Chondrocyte (in vitro differentiated cells): ENCODE measurements at regions not wholly inside any gene's neighbourhood (a gene's known extent, or its start where the extent isn't known, plus 50 kb on each side); places are given as distances from the start of the nearest gene placed in this dataset.

Source experiments
- DNase-seq: peaks from one replicate; pipeline ENCODE4 v3.0.0; 2021; ENCODE audit warnings: mixed read lengths, low spot score
- H3K27ac Mint-ChIP-seq: one replicate; pipeline ENCODE4 v1.8.0; 2021; ENCODE audit warnings: mild to moderate bottlenecking, moderate library complexity, mixed read lengths; ENCODE audit not compliant: unreplicated experiment
- H3K27me3 Mint-ChIP-seq: 2 replicates; pipeline ENCODE4 v1.8.0; 2021; ENCODE audit warnings: low read depth, mixed read lengths
- H3K36me3 Mint-ChIP-seq: 2 replicates; pipeline ENCODE4 v1.8.0; 2021; ENCODE audit warnings: low read depth, mixed read lengths
- H3K4me1 Mint-ChIP-seq: 2 replicates; pipeline ENCODE4 v1.8.0; 2021; ENCODE audit warnings: low read depth, mild to moderate bottlenecking, mixed read lengths
- H3K4me3 Mint-ChIP-seq: one replicate; pipeline ENCODE4 v1.8.0; 2021; ENCODE audit warnings: mild to moderate bottlenecking, moderate library complexity, mixed read lengths; ENCODE audit not compliant: unreplicated experiment
- H3K9me3 Mint-ChIP-seq: 2 replicates; pipeline ENCODE4 v1.8.0; 2021; ENCODE audit warnings: low read depth, mixed read lengths
- TF ChIP-seq, protein P1 (sequence below): fragments of 200-600 bp; sonication (generic); IDR thresholded peaks from 2 replicates; pipeline ENCODE4 v1.5.0; 2021; ENCODE audit warnings: antibody characterized with exemption, mild to moderate bottlenecking, moderate library complexity

DNA sequence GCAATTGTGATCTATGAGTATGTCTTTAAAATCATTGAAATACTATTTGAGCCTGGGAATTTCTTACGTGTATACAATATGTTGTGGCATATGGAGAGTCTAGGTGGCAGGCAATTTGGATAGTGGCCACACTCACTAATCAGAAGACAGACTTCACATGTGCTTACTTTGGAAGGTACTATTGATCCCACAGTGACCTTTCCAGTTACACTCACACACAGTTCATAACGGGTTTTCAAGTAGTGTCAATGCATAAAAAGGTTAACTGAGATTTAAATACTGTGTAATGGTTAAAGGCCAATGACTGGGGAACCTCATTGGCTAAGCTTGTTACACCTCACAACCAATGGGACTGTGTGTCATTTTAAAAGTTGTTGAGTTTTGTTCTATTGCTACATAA lies 783.2 kb downstream of the RPA4 start:
- H3K4me3 Mint-ChIP-seq = no peak overlapping the region
- no peak overlapping the region for H3K27ac Mint-ChIP-seq
- H3K36me3 Mint-ChIP-seq = no peaks in the 10 kb centered on the region
- peaks cover 2% of the 10 kb centered on the region for H3K9me3 Mint-ChIP-seq
- peaks cover 3% of the 10 kb centered on the region for H3K27me3 Mint-ChIP-seq
- TF ChIP-seq, protein P1, sequence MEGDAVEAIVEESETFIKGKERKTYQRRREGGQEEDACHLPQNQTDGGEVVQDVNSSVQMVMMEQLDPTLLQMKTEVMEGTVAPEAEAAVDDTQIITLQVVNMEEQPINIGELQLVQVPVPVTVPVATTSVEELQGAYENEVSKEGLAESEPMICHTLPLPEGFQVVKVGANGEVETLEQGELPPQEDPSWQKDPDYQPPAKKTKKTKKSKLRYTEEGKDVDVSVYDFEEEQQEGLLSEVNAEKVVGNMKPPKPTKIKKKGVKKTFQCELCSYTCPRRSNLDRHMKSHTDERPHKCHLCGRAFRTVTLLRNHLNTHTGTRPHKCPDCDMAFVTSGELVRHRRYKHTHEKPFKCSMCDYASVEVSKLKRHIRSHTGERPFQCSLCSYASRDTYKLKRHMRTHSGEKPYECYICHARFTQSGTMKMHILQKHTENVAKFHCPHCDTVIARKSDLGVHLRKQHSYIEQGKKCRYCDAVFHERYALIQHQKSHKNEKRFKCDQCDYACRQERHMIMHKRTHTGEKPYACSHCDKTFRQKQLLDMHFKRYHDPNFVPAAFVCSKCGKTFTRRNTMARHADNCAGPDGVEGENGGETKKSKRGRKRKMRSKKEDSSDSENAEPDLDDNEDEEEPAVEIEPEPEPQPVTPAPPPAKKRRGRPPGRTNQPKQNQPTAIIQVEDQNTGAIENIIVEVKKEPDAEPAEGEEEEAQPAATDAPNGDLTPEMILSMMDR = no peak
- no peaks in the 10 kb centered on the region for H3K4me1 Mint-ChIP-seq
- no peak for DNase-seq

GRCh38 chrX:97668126-97668525 lies 784.4 kb downstream of the RPA4 start:
- no peaks in the 10 kb centered on the region for H3K4me1 Mint-ChIP-seq

DNA sequence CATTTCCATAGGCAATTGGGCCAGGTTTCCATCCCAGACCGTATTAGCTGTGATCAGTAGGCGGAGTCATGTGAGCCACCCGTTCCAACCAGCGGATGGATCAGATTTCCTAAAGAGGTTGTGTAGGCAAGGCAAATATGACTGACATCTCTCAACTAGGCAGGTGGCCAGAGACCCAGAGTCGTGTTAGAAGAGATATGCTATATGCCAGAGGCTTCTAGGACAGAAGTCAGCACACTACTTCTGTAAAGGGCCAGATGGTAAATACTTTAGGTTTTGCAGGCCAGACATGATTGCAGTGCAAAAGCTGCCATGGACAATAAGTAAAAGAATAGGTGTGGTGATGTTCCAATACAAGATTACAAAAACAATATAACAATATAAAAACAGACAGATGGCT lies 788.4 kb downstream of the RPA4 start:
- no peaks in the 10 kb centered on the region for H3K4me1 Mint-ChIP-seq
- H3K4me3 Mint-ChIP-seq = no peak overlapping the region
- no peaks in the 10 kb centered on the region for H3K9me3 Mint-ChIP-seq
- H3K27me3 Mint-ChIP-seq = peaks cover 7% of the 10 kb centered on the region
- no peak for DNase-seq
- TF ChIP-seq, protein P1 = no peak
- no peaks in the 10 kb centered on the region for H3K36me3 Mint-ChIP-seq
- no peak overlapping the region for H3K27ac Mint-ChIP-seq

More at GRCh38 chrX:97668126-97668525, 784.4 kb downstream of the RPA4 start:
- Mint-ChIP-seq H3K27ac (no peak overlapping the region), H3K4me3 (no peak overlapping the region), H3K36me3 (no peaks in the 10 kb centered on the region), H3K9me3 (peaks cover 2% of the 10 kb centered on the region), H3K27me3 (peaks cover 3% of the 10 kb centered on the region)
- TF ChIP-seq, protein P1 = no peak
- DNase-seq = no peak

- H3K27ac Mint-ChIP-seq = no peak overlapping the region
- TF ChIP-seq, protein P1 = no peak
- no peaks in the 10 kb centered on the region for H3K9me3 Mint-ChIP-seq
- H3K36me3 Mint-ChIP-seq = no peaks in the 10 kb centered on the region
- no peaks in the 10 kb centered on the region for H3K4me1 Mint-ChIP-seq
- H3K4me3 Mint-ChIP-seq = no peak overlapping the region
- H3K27me3 Mint-ChIP-seq = peaks cover 7% of the 10 kb centered on the region
- DNase-seq = no peak
Observed at GRCh38 chrX:97672608-97673007, 788.9 kb downstream of the RPA4 start.

GRCh38 chrX:97673135-97673534 lies 789.4 kb downstream of the RPA4 start:
- Mint-ChIP-seq H3K4me3 (no peak overlapping the region), H3K27me3 (peaks cover 7% of the 10 kb centered on the region), H3K9me3 (no peaks in the 10 kb centered on the region), H3K36me3 (no peaks in the 10 kb centered on the region), H3K27ac (no peak overlapping the region), H3K4me1 (no peaks in the 10 kb centered on the region)
- DNase-seq = no peak
- TF ChIP-seq, protein P1 = no peak
